GM21447 (cell line): ENCODE measurements at regions not wholly inside any gene's neighbourhood (a gene's known extent, or its start where the extent isn't known, plus 50 kb on each side); places are given as distances from the start of the nearest gene placed in this dataset.
A peak's percentile ranks its signal among the peaks of the same experiment; 100 is the strongest.

Experiments used
- ATAC-seq: cut with Tn5 transposase; IDR thresholded peaks from one replicate; pipeline ENCODE4 v1.9.1; 2021; ENCODE audit not compliant: unreplicated experiment

DNA sequence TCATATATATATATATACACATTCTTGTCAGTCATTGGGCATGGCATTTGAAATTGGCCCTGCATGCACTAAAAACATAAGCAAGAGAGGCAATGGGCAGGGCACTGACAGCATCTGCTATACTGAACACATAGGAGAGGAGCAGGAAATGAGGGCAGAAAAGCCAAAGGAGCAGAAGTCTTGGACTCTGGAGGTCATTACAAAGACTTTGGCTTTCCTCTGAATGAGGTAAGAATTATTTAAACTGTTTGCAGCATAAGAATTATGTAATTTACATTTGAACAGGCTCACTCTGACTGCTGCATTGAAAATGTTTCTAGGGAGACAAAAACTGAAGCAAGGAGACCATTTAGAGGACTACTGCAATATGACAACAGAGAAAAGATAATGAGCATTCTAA is 396.5 kb downstream of the PRDM5 start:
- no peak for ATAC-seq

DNA sequence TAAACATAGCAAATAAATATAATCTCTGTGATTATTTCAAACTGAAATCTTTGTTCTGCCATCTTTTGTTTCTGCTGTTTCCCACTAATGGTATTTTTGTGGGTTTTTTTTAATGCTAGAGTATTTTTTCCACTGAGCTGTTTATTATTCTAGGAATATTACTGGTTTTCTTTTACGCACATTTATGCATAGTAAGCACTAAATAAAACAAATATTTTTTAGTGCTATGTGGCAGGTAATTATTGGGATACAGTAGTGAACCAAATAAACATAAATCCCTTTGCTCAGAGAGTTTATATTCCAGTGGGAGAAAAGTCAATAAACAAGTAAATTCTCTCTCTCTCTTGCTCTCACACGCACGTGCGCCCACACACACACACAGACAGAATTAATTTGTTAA is 397.4 kb downstream of the PRDM5 start:
- no peak for ATAC-seq

DNA sequence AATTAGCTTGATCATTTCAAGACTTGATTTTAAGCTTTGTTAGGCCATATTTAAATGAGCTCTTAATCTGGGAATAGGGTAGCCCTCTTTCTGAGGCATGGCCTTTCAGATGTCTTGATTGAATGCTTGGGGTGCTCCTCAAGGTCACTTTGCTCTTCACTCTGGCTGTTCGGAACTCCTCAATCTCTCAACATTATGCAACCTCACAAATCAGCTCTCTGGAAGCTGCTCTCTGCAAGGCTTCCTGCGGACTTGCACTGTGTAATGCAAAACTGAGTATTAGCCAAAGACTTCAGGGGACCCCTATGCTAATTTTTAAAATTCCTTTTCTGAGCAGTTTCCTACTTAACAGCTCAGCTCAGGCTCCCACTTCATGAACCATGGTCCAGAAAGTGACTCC is 398.3 kb downstream of the PRDM5 start:
- ATAC-seq: no peak

DNA sequence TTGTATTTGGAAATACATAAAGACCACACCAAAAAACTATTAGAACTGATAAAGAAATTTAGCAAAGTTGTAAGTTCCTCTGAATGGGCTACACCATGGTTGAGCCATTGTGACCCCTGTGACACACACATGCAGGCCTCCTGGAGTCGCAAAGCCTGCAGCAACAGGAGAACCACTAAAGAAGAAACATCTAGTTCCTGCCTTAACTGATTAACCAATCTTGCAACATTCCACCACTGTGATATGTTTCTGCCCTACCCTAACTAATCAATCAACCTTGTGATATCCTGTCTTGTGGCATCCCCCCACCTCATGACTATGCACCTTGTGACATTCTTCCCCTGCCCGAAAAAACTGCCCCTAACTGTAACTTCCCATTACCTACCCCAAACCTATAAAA is 401.8 kb downstream of the PRDM5 start:
- ATAC-seq: no peak

DNA sequence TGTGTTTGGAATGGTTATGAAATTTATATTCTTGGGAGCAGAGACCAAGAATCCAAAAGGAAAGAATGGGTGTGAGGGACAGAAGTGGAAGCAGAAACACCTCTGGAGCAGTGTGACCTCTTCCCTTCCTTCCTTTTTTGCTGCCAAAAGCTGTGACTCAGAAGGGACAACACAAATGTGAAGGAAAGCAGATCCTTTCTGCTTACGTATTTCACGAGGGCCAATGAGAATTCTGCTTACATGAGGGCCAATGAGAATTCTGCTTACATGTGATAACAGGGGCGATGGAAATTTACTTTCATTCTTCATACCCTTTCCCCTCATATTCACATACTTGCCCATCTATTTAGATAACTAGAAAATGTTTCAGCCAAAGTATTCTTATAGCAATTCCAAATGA is 404.6 kb downstream of the PRDM5 start:
- no peak for ATAC-seq

DNA sequence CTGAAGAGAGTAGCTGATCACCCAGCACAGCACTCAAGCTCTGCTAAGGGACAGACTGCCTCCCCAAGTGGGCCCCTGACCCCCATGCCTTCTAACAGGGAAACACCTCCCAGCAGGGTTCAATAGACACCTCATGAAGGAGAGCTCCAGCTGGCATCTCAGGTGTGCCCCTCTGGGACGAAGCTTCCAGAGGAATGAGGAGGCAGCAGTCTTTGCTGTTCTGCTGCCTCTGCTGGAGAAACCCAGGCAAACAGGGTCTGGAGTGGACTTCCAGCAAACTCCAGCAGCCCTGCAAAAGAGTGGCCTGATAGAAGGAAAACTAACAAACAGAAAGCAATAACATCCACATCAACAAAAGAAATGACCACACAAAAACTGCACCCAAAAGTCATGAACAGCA is 412.8 kb downstream of the PRDM5 start:
- no peak for ATAC-seq

DNA sequence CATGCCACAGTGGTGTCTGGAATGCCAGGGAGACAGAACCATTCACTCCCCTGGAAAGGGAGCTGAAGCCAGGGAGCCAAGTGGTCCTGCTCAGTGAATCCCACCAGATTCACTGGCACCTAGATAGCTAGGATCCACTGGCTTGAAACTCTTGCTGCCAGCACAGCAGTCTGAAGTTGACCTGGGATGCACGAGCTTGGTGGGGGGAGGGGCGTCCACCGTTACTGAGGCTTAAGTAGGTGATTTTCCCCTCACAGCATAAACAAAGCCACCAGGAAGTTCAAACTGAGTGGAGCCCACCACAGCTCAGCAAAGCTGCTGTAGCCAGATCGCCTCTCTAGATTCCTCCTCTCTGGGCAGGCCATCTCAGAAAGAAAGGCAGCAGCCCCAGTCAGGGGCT is 413.3 kb downstream of the PRDM5 start:
- no peak for ATAC-seq

DNA sequence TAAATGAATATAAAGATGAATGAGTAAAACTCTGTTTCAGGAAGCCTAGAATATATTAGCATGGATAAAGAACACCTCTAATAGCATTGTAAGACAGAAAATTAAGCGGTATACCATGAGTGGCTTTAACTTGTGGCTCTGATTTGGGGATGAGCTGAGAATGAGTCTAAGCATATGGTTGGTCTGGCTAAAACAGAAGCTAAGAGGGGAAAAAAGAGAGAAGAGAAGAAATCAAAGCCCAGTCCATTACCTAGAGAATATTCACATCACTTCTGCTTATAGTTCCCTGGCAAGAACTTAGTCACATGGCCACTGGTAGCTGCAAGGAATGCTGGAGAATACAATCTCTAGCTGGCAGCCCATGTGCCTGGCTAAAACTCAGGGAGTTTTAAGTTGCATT is 414.5 kb downstream of the PRDM5 start:
- ATAC-seq: no peak

DNA sequence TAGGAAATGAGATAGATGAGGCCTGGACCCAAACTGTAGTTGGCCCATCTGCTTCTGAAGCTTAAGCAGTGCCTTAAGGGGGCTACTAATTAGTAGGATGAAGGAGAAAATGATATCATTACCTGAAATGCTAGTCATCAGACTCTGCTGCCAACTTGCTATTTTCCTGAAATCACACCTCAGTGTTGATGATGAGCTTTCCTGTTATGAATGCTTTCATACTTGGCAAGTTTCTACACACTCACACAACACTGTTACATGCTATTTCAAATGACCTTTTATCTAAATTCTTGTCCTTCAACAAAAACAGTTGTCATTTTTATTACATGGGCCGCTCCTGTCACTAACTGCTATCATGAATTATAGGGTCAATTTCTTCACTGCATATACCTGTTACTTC is 416.0 kb downstream of the PRDM5 start:
- ATAC-seq: no peak

DNA sequence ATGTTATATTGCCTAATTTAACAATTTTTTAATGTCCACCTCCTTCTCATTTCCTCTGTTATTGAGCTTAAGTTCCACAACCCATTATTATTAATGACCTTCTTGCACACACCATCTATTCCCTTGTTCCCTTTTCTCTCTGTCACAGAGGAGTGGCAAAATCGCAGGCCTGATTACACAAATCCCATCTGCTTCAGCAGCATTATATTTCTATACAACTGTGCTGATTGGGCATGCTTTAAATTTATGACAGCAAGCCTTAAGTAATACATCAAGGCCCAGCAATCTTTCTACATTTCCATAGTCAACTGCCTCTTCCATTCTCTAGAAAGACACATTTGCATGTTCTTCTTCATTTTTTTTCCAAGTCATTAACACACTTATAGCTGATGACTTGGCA is 423.8 kb downstream of the PRDM5 start:
- no peak for ATAC-seq

DNA sequence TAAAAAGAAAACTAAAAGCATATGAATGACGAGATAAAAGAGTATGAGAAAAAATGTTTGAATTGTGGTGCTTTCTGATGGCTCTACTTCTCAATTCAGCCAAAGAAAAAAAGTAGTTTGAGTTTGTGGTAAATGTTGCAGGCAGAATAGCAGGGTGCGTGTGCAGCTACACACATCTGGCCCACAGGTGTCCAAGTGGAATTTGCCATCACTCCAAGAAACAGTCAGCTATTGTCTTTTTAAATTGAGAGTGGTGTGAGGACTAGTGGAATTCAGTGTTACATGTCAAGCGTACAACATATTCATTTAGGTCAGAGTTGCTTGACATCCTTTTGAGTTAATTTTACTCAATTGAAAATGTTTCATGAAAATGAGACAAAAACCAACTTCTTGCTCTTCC is 424.8 kb upstream of the MAD2L1 start:
- no peak for ATAC-seq

DNA sequence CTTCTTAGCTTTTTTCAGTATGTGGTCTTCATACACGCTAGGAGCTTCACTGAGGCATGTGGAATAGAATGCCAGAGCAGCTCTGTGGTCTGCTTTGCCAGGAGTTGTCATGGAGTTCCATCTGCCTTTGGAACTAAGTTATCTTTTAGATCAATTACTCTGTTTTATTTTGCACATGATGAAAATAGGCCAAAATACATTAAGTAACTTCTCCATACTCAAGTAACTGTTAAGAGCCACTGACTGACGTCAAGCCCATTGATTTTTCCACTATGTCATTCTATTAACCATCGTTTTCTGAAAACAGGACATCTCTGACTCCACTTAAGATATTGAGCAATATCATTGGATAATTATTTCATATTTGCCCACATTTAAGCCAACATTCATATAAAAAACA is 415.1 kb upstream of the MAD2L1 start:
- no peak for ATAC-seq

DNA sequence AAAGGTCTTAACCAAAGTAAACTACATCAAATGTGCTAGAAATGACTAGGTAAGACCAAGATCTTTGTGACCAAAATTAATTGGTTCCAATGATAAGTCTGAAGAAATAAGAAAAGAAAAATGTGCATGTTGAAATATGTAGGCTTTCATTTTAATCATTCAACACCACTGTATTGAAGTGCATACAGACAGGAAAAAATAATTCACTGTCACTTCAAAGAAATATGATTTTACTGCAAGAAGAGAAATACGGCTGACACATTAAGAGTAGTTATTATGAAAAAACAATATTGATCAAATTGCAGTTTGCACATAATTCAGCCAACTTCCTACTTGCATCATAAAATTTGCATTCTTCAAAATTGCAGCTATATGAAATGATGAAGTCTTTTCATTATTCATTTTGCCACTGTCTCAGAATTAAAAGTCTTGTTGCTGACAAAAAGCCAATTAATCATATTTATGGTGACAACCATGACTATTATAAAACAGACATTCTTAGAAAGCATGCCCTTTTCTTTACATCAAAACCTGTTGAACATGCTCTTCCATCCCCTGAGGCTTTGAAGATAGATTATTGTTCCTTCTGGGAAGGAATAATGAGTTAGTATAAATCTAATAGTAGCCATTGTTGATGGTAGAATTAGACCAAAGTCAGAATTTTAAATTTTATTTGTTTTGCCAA is 405.9 kb upstream of the MAD2L1 start:
- ATAC-seq: no peak

DNA sequence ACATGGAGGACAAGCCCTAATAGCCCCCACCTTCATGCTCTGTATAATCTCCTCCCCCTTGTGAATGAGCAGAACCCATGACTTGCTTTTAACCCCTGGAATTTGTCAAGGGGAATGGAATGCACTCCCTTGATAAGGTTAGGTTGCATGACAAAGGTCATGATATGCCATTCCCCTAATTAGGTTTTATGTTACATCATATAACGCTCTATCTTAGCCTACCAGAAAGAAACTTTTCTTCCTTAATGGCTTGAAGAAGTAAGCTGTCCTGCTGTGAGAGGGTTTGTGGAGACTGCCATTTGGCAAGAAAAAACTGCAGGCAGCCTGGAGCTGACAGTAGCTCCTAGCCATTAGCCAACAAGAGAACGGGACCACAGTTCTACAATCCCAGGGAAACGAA is 399.8 kb upstream of the MAD2L1 start:
- ATAC-seq: no peak

DNA sequence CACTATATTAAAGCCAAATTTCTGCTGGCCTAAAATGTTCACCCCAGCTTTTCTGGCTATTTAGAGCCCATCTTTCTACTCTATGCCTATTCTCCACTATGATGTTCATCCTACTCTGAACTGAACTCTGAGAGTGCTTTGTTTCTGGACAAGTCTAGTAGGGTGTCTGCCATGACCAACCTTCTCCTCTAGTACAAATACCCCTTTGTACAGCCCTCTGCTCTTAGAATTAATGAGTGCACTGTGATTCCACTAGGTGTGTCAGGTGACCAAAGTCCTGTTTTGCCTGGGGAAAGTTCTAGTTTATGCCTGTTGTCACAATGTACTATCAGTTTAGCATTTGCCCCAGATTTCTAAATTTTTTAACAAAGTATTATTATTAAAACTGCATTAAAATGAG is 388.1 kb upstream of the MAD2L1 start:
- no peak for ATAC-seq

DNA sequence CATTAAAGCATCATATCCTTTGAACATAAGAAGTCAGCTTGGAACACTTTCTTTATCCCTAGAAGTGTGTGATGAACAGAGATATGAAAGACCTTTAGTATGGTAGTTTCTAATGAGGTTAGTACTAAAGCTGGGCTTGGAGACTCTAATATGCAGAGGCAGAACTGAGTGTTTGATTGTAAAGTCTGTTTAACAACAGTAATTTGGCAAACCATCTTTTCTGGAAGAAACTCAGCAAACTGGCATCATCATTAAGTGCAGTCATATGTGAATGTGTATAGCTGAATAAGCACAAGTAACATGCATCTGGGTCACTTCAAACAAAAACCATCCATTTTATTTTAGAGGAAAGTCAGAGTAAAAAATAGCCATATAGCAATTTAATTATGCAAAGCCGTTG is 385.9 kb upstream of the MAD2L1 start:
- no peak for ATAC-seq

DNA sequence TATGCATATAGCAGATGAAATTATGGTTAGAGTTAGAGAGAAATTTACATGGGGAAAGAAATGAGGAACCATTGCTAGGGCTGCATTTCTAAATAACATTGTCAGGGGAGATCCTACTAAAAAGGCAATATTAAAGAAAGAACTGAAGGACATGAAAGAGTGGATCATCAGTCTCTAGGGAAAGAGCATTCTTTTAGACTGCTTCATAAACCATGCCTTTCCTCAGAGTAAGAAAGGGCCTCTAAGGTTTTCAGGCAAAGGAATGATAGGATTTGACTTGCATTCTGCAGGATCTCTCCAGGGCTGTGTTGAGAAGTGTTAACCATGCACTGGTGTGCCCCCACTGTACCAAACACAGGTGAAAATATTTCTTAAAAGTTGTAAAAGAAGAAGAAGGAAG is 385.4 kb upstream of the MAD2L1 start:
- ATAC-seq: no peak

DNA sequence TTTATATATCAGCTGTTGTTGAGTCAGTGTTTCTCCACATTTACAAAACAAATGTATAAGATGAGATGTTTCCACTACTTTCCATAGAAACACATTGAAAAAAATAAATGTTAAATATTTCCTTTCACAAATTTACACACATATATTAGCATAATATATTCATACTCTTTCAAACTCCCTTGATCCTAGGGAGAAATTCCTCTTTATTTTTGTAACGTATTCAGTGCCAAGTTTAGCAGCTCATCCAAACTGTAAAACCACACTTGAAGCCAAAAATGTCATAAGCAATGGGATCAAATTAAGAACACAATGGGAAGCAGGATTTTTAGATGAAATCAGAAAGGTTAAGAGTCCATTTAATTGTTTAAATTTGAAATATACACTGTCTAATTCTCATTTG is 381.1 kb upstream of the MAD2L1 start:
- no peak for ATAC-seq

DNA sequence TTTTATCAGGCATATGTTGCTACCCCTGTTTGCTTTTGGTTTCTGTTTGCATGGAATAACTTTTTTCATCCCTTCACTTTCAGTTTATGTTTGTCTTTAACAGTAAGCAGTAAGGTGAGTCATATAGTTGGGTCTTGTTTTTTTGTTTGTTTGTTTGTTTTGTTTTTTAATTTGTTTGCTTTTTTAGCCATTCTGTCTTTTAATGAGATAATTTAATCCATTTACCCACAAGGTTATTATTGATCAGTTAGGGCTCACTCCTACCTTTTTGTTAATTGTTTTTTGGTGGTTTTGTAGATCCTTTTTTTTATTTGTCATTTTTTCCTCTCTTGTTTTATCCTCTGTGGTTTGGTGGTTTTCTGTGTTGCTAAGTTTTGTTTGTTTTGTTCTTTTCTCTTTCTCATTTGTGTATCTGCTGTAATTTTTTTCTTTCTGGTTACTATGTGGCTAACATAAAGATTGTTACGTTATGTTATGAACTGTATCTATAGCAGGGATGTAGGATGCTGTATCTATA is 379.5 kb upstream of the MAD2L1 start:
- ATAC-seq: peak; percentile 99

DNA sequence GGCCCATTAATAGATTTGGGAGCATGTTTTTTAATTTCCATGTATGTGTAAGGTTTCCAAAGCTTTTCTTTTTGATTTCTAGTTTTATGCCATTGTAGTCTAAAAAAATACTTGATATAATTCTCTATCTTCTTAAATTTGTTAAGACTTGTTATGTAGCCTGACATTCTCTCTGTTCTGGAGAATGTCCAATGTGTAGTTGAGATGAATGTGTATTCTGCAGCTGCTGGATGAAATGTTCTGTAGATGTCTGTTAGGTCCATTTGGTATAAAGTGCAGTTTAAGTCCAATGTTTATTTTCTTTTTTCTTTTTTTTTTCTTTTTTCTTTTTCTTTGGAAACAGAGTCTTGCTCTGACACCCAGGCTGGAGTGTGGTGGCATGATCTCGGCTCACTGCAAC is 378.5 kb upstream of the MAD2L1 start:
- no peak for ATAC-seq

DNA sequence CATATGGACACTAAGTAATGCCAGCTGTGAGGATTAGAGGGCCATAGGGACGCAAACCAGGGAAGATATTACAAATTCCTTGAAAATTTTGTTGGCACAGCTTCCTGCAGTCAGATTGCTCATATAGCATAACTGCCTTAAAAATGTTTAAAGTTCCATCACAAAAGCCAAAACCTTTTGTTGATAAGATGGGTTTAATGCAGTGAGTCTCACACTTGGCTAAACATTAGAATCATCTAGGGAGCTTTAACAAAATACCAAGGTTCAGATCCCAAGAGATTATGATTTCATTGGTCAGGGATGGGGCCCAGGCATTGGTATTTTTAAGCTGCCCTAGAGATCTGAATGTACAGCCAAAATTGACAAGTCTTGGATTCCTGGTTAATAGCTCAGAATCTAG is 376.5 kb upstream of the MAD2L1 start:
- no peak for ATAC-seq

DNA sequence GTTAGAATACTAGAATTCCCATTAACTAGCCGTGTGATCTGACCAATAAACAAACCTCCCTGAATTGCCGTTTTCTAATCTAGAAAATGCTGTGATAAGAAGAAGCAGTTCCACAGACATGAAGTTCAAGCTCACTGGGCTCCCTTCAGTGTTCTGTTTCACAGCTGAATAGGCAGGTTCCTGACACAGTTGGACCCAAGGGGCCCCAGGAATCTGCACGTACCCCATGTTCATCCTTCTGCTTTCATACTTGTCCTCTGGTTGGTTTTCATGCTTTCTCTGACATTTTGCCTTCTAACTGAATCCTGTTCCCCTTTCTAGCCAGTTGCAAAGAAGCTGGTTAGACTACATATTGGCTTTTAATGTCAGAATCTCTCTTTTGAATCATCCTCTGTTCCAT is 374.1 kb upstream of the MAD2L1 start:
- no peak for ATAC-seq

DNA sequence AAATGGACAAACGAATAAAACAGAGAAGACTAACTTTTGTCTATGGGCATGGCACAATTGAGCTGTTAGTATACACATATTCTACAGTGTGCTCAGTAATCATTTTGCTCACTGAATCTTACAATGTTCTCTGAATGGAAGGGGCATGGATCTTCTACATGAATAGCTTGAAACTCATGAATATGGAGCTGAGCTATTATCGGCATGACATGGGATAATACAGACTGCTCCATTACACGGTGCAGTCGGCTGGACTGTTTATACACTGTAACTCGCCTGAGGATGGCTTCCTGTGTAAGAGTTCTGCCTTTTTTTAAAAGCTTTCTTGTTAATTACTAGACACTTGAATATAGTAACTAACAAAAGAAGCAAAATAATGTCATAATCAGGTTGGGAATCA is 368.5 kb upstream of the MAD2L1 start:
- ATAC-seq: no peak
